ENCODE measurements at regions not wholly inside any gene's neighbourhood (a gene's known extent, or its start where the extent isn't known, plus 50 kb on each side); places are given as distances from the start of the nearest gene placed in this dataset.

- H3K27ac Mint-ChIP-seq: no peak overlapping the region
- H3K36me3 Mint-ChIP-seq: no peaks in the 10 kb centered on the region
- no peak overlapping the region for H3K4me3 Mint-ChIP-seq
- no peaks in the 10 kb centered on the region for H3K9me3 Mint-ChIP-seq (ENCODE audit: low read depth)
- H3K4me1 Mint-ChIP-seq (ENCODE audit: low read depth): no peaks in the 10 kb centered on the region
- no peaks in the 10 kb centered on the region for H3K27me3 Mint-ChIP-seq
Measured at GRCh38 chr1:217079584-217079983, 356.4 kb upstream of the ESRRG start.

GRCh38 chr1:217078959-217079358 lies 355.7 kb upstream of the ESRRG start:
- Mint-ChIP-seq H3K4me3 (no peak overlapping the region), H3K4me1 (ENCODE audit: low read depth) (no peaks in the 10 kb centered on the region), H3K27me3 (no peaks in the 10 kb centered on the region), H3K9me3 (ENCODE audit: low read depth) (no peaks in the 10 kb centered on the region), H3K36me3 (no peaks in the 10 kb centered on the region), H3K27ac (no peak overlapping the region)

- no peaks in the 10 kb centered on the region for H3K4me1 Mint-ChIP-seq (ENCODE audit: low read depth)
- no peak overlapping the region for H3K27ac Mint-ChIP-seq
- no peaks in the 10 kb centered on the region for H3K9me3 Mint-ChIP-seq (ENCODE audit: low read depth)
- no peak overlapping the region for H3K4me3 Mint-ChIP-seq
- H3K27me3 Mint-ChIP-seq: no peaks in the 10 kb centered on the region
- no peaks in the 10 kb centered on the region for H3K36me3 Mint-ChIP-seq
Measured at GRCh38 chr1:217078078-217078690, 355.0 kb upstream of the ESRRG start.

- Mint-ChIP-seq H3K4me3 (no peak overlapping the region), H3K27ac (no peak overlapping the region), H3K27me3 (no peaks in the 10 kb centered on the region), H3K4me1 (ENCODE audit: low read depth) (no peaks in the 10 kb centered on the region), H3K36me3 (no peaks in the 10 kb centered on the region), H3K9me3 (ENCODE audit: low read depth) (no peaks in the 10 kb centered on the region)
Measured at GRCh38 chr1:217077426-217077825, 354.2 kb upstream of the ESRRG start.

GRCh38 chr1:217076902-217077301 lies 353.7 kb upstream of the ESRRG start:
- peaks cover 3% of the 10 kb centered on the region for H3K27me3 Mint-ChIP-seq
- H3K9me3 Mint-ChIP-seq (ENCODE audit: low read depth): no peaks in the 10 kb centered on the region

GRCh38 chr1:217072926-217073325 lies 349.7 kb upstream of the ESRRG start:
- Mint-ChIP-seq H3K36me3 (no peaks in the 10 kb centered on the region), H3K4me3 (no peak overlapping the region), H3K27me3 (peaks cover 7% of the 10 kb centered on the region), H3K9me3 (ENCODE audit: low read depth) (peaks cover 5% of the 10 kb centered on the region), H3K27ac (no peak overlapping the region), H3K4me1 (ENCODE audit: low read depth) (no peaks in the 10 kb centered on the region)

More at GRCh38 chr1:217076902-217077301, 353.7 kb upstream of the ESRRG start:
- no peak overlapping the region for H3K4me3 Mint-ChIP-seq
- no peaks in the 10 kb centered on the region for H3K4me1 Mint-ChIP-seq (ENCODE audit: low read depth)
- no peaks in the 10 kb centered on the region for H3K36me3 Mint-ChIP-seq
- no peak overlapping the region for H3K27ac Mint-ChIP-seq

- H3K36me3 Mint-ChIP-seq: no peaks in the 10 kb centered on the region
- peaks cover 7% of the 10 kb centered on the region for H3K27me3 Mint-ChIP-seq
- H3K4me3 Mint-ChIP-seq: no peak overlapping the region
- H3K9me3 Mint-ChIP-seq (ENCODE audit: low read depth): peaks cover 5% of the 10 kb centered on the region
- no peak overlapping the region for H3K27ac Mint-ChIP-seq
- H3K4me1 Mint-ChIP-seq (ENCODE audit: low read depth): no peaks in the 10 kb centered on the region
Measured at GRCh38 chr1:217067642-217068041, 344.4 kb upstream of the ESRRG start.

- Mint-ChIP-seq H3K9me3 (ENCODE audit: low read depth) (peaks cover 5% of the 10 kb centered on the region), H3K27me3 (peaks cover 4% of the 10 kb centered on the region), H3K36me3 (no peaks in the 10 kb centered on the region), H3K27ac (no peak overlapping the region), H3K4me1 (ENCODE audit: low read depth) (no peaks in the 10 kb centered on the region), H3K4me3 (no peak overlapping the region)
Measured at GRCh38 chr1:217066794-217067193, 343.6 kb upstream of the ESRRG start.

GRCh38 chr1:217063172-217063908 lies 340.1 kb upstream of the ESRRG start:
- H3K9me3 Mint-ChIP-seq (ENCODE audit: low read depth): peaks cover 1% of the 10 kb centered on the region
- no peaks in the 10 kb centered on the region for H3K4me1 Mint-ChIP-seq (ENCODE audit: low read depth)
- H3K27me3 Mint-ChIP-seq: peaks cover 1% of the 10 kb centered on the region
- H3K4me3 Mint-ChIP-seq: no peak overlapping the region
- H3K36me3 Mint-ChIP-seq: no peaks in the 10 kb centered on the region
- no peak overlapping the region for H3K27ac Mint-ChIP-seq

- Mint-ChIP-seq H3K27ac (no peak overlapping the region), H3K9me3 (ENCODE audit: low read depth) (peaks cover 3% of the 10 kb centered on the region), H3K27me3 (no peaks in the 10 kb centered on the region), H3K36me3 (no peaks in the 10 kb centered on the region), H3K4me3 (no peak overlapping the region), H3K4me1 (ENCODE audit: low read depth) (no peaks in the 10 kb centered on the region)
Measured at GRCh38 chr1:217062586-217062985, 339.4 kb upstream of the ESRRG start.

GRCh38 chr1:217059401-217059800 lies 336.2 kb upstream of the ESRRG start:
- H3K27me3 Mint-ChIP-seq: no peaks in the 10 kb centered on the region
- H3K4me3 Mint-ChIP-seq: no peak overlapping the region
- no peaks in the 10 kb centered on the region for H3K36me3 Mint-ChIP-seq
- no peaks in the 10 kb centered on the region for H3K4me1 Mint-ChIP-seq (ENCODE audit: low read depth)
- H3K27ac Mint-ChIP-seq: no peak overlapping the region
- H3K9me3 Mint-ChIP-seq (ENCODE audit: low read depth): peaks cover 3% of the 10 kb centered on the region

GRCh38 chr1:217053676-217054075 lies 330.4 kb upstream of the ESRRG start:
- Mint-ChIP-seq H3K9me3 (ENCODE audit: low read depth) (peaks cover 3% of the 10 kb centered on the region), H3K4me1 (ENCODE audit: low read depth) (no peaks in the 10 kb centered on the region), H3K27me3 (no peaks in the 10 kb centered on the region), H3K4me3 (no peak overlapping the region), H3K36me3 (no peaks in the 10 kb centered on the region), H3K27ac (no peak overlapping the region)

- Mint-ChIP-seq H3K4me3 (no peak overlapping the region), H3K27ac (no peak overlapping the region), H3K9me3 (ENCODE audit: low read depth) (no peaks in the 10 kb centered on the region), H3K27me3 (no peaks in the 10 kb centered on the region), H3K4me1 (ENCODE audit: low read depth) (no peaks in the 10 kb centered on the region), H3K36me3 (no peaks in the 10 kb centered on the region)
Measured at GRCh38 chr1:217052626-217053025, 329.4 kb upstream of the ESRRG start.

- no peaks in the 10 kb centered on the region for H3K27me3 Mint-ChIP-seq
- H3K27ac Mint-ChIP-seq: no peak overlapping the region
- H3K4me1 Mint-ChIP-seq (ENCODE audit: low read depth): no peaks in the 10 kb centered on the region
- H3K9me3 Mint-ChIP-seq (ENCODE audit: low read depth): no peaks in the 10 kb centered on the region
- H3K4me3 Mint-ChIP-seq: no peak overlapping the region
- no peaks in the 10 kb centered on the region for H3K36me3 Mint-ChIP-seq
Measured at GRCh38 chr1:217052196-217052595, 329.0 kb upstream of the ESRRG start.

GRCh38 chr1:217049721-217050120 lies 326.5 kb upstream of the ESRRG start:
- no peaks in the 10 kb centered on the region for H3K36me3 Mint-ChIP-seq
- H3K9me3 Mint-ChIP-seq (ENCODE audit: low read depth): no peaks in the 10 kb centered on the region
- H3K27me3 Mint-ChIP-seq: no peaks in the 10 kb centered on the region
- H3K27ac Mint-ChIP-seq: no peak overlapping the region
- no peaks in the 10 kb centered on the region for H3K4me1 Mint-ChIP-seq (ENCODE audit: low read depth)
- H3K4me3 Mint-ChIP-seq: no peak overlapping the region

- H3K4me3 Mint-ChIP-seq: no peak overlapping the region
- H3K36me3 Mint-ChIP-seq: no peaks in the 10 kb centered on the region
- no peaks in the 10 kb centered on the region for H3K9me3 Mint-ChIP-seq (ENCODE audit: low read depth)
- no peaks in the 10 kb centered on the region for H3K4me1 Mint-ChIP-seq (ENCODE audit: low read depth)
- H3K27ac Mint-ChIP-seq: no peak overlapping the region
- no peaks in the 10 kb centered on the region for H3K27me3 Mint-ChIP-seq
Measured at GRCh38 chr1:217049081-217049480, 325.9 kb upstream of the ESRRG start.

Measured in activated naive CD8-positive, alpha-beta T cell (primary cell).